ENCODE measurements at regions not wholly inside any gene's neighbourhood (a gene's known extent, or its start where the extent isn't known, plus 50 kb on each side); places are given as distances from the start of the nearest gene placed in this dataset.

- Mint-ChIP-seq H3K9me3 (peaks cover 34% of the 10 kb centered on the region), H3K36me3 (ENCODE audit: low read depth) (no peaks in the 10 kb centered on the region), H3K27me3 (ENCODE audit: insufficient read depth) (peaks cover 2% of the 10 kb centered on the region), H3K27ac (no peak overlapping the region), H3K4me1 (no peaks in the 10 kb centered on the region), H3K4me3 (no peak overlapping the region)
- H3K36me3 ChIP-seq (ENCODE audit: control insufficient read depth, insufficient read depth, low read length), result no peaks in the 10 kb centered on the region
- WGBS, 2 experiments (ENCODE audit: insufficient coverage in 1 of 2, insufficient read length in 1 of 2), result 100% methylated on average over 1 of the region's 1 CpG; no CpG with 5 or more reads in 1 of the 2 experiments
- no peak for TF ChIP-seq CTCF (conservative IDR thresholded peaks at IDR 0.05)
- no peak for DNase-seq
- H3K9me3 ChIP-seq (ENCODE audit: control insufficient read depth, low read length), result peaks cover 20% of the 10 kb centered on the region
- H3K4me3 ChIP-seq (ENCODE audit: low read length), result no peak overlapping the region
- H3K27ac ChIP-seq (ENCODE audit: low read depth, low read length), result no peak overlapping the region
- no peaks in the 10 kb centered on the region for H3K27me3 ChIP-seq (ENCODE audit: control insufficient read depth, insufficient read depth, low read length, poor library complexity, severe bottlenecking)
- no peak overlapping the region for H3K9ac ChIP-seq (ENCODE audit: extremely low read depth, low read length, poor library complexity, severe bottlenecking)
- H3K4me1 ChIP-seq (ENCODE audit: control insufficient read depth, insufficient read depth, low read length), result no peaks in the 10 kb centered on the region
These were observed 160.3 kb downstream of the EDN1 start for GRCh38 chr6:12450467-12450866.

GRCh38 chr6:12456343-12456742 is 166.2 kb downstream of the EDN1 start:
- Histone ChIP-seq H3K9ac (ENCODE audit: extremely low read depth, low read length, poor library complexity, severe bottlenecking) (no peak overlapping the region), H3K9me3 (ENCODE audit: control insufficient read depth, low read length) (peaks cover 20% of the 10 kb centered on the region), H3K27me3 (ENCODE audit: control insufficient read depth, insufficient read depth, low read length, poor library complexity, severe bottlenecking) (no peaks in the 10 kb centered on the region), H3K4me3 (ENCODE audit: low read length) (no peak overlapping the region), H3K4me1 (ENCODE audit: control insufficient read depth, insufficient read depth, low read length) (no peaks in the 10 kb centered on the region), H3K36me3 (ENCODE audit: control insufficient read depth, insufficient read depth, low read length) (no peaks in the 10 kb centered on the region), H3K27ac (ENCODE audit: low read depth, low read length) (no peak overlapping the region)
- H3K9me3 Mint-ChIP-seq, result peaks cover 34% of the 10 kb centered on the region
- no peaks in the 10 kb centered on the region for H3K36me3 Mint-ChIP-seq (ENCODE audit: low read depth)
- no peak overlapping the region for H3K27ac Mint-ChIP-seq
- TF ChIP-seq CTCF (conservative IDR thresholded peaks at IDR 0.05), result no peak
- 95 to 98% methylated on average over 9 to 12 of the region's 12 CpGs for WGBS, 2 experiments (ENCODE audit: insufficient coverage in 1 of 2, insufficient read length in 1 of 2)
- H3K4me3 Mint-ChIP-seq, result no peak overlapping the region
- peaks cover 2% of the 10 kb centered on the region for H3K4me1 Mint-ChIP-seq
- DNase-seq, result no peak
- peaks cover 12% of the 10 kb centered on the region for H3K27me3 Mint-ChIP-seq (ENCODE audit: insufficient read depth)

GRCh38 chr6:12457094-12457493 is 166.9 kb downstream of the EDN1 start:
- no peak for TF ChIP-seq CTCF (conservative IDR thresholded peaks at IDR 0.05)
- no peaks in the 10 kb centered on the region for H3K36me3 Mint-ChIP-seq (ENCODE audit: low read depth)
- Histone ChIP-seq H3K27ac (ENCODE audit: low read depth, low read length) (no peak overlapping the region), H3K9ac (ENCODE audit: extremely low read depth, low read length, poor library complexity, severe bottlenecking) (no peak overlapping the region), H3K4me3 (ENCODE audit: low read length) (no peak overlapping the region), H3K9me3 (ENCODE audit: control insufficient read depth, low read length) (peaks cover 20% of the 10 kb centered on the region), H3K36me3 (ENCODE audit: control insufficient read depth, insufficient read depth, low read length) (no peaks in the 10 kb centered on the region), H3K4me1 (ENCODE audit: control insufficient read depth, insufficient read depth, low read length) (no peaks in the 10 kb centered on the region), H3K27me3 (ENCODE audit: control insufficient read depth, insufficient read depth, low read length, poor library complexity, severe bottlenecking) (no peaks in the 10 kb centered on the region)
- peaks cover 2% of the 10 kb centered on the region for H3K4me1 Mint-ChIP-seq
- peaks cover 12% of the 10 kb centered on the region for H3K27me3 Mint-ChIP-seq (ENCODE audit: insufficient read depth)
- DNase-seq, result no peak
- 87% methylated on average over 3 of the region's 3 CpGs; no CpG with 5 or more reads in 1 of the 2 experiments for WGBS, 2 experiments (ENCODE audit: insufficient coverage in 1 of 2, insufficient read length in 1 of 2)
- no peak overlapping the region for H3K27ac Mint-ChIP-seq
- H3K9me3 Mint-ChIP-seq, result peaks cover 27% of the 10 kb centered on the region
- no peak overlapping the region for H3K4me3 Mint-ChIP-seq
